Activated T-cell treated with anti-CD3 and anti-CD28 coated beads, Interleukin-2, amount 50 U/mL, for 4 hours (primary cell): ENCODE measurements at regions not wholly inside any gene's neighbourhood (a gene's known extent, or its start where the extent isn't known, plus 50 kb on each side); places are given as distances from the start of the nearest gene placed in this dataset.
"Not testable (repeated sequence)": the region's sequence is repeated elsewhere in the genome, so short reads cannot be mapped to it uniquely, and the experiment has no call there.

ENCODE experiments used
- ATAC-seq, 2 donors: fragments of 200-7000 bp; cut with Tn5 transposase; one replicate each; pipeline ENCODE4 v1.10.0; 2021
- DNase-seq: peaks from one replicate; pipeline ENCODE4 v3.0.0-alpha.2; 2020
- H3K27me3 Mint-ChIP-seq: one replicate; pipeline ENCODE4 v1.8.0; 2021; ENCODE audit warnings: low read depth, mixed read lengths
- H3K36me3 Mint-ChIP-seq: one replicate; pipeline ENCODE4 v1.8.0; 2022; ENCODE audit warnings: mixed read lengths; ENCODE audit not compliant: insufficient read depth
- H3K4me1 Mint-ChIP-seq: one replicate; pipeline ENCODE4 v1.8.0; 2021; ENCODE audit warnings: low read depth, mixed read lengths
- H3K4me3 Mint-ChIP-seq: one replicate; pipeline ENCODE4 v1.8.0; 2021; ENCODE audit warnings: mild to moderate bottlenecking, moderate library complexity, mixed read lengths
- H3K9me3 Mint-ChIP-seq: one replicate; pipeline ENCODE4 v1.8.0; 2021; ENCODE audit warnings: mixed read lengths

GRCh38 chr12:126974779-126975178, 1292.2 kb upstream of the TMEM132C start:
- no peaks in the 10 kb centered on the region for H3K9me3 Mint-ChIP-seq

GRCh38 chr12:126976579-126976978, 1290.4 kb upstream of the TMEM132C start:
- Mint-ChIP-seq H3K4me1 (no peaks in the 10 kb centered on the region), H3K36me3 (no peaks in the 10 kb centered on the region), H3K27me3 (peaks cover 3% of the 10 kb centered on the region), H3K9me3 (no peaks in the 10 kb centered on the region), H3K4me3 (no peak overlapping the region)
- ATAC-seq (no peak), DNase-seq (no peak)

More at GRCh38 chr12:126974779-126975178, 1292.2 kb upstream of the TMEM132C start:
- DNase-seq (no peak), ATAC-seq (no peak)
- Mint-ChIP-seq H3K4me3 (no peak overlapping the region), H3K4me1 (no peaks in the 10 kb centered on the region), H3K36me3 (no peaks in the 10 kb centered on the region), H3K27me3 (peaks cover 4% of the 10 kb centered on the region)

DNA sequence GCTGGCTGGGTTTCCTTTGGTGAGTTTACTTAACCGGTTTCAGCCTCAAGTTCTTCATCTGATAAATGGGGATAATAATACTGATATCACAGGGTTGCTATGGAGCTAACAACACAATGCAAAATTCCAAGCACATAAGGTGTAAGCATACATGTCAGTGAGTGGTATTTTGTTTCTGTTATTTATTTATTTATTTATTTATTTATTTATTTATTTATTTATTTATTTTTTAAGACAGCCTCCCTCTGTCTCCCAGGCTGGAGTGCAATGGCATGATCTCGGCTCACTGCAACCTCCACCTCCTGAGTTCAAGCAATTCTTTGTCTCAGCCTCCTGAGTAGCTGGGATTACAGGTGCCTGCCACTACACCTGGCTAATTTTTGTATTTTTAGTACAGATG, 1287.4 kb upstream of the TMEM132C start:
- not testable (repeated sequence) for H3K9me3 Mint-ChIP-seq, H3K27me3 Mint-ChIP-seq, H3K4me3 Mint-ChIP-seq, ATAC-seq, DNase-seq, H3K36me3 Mint-ChIP-seq, H3K4me1 Mint-ChIP-seq

DNA sequence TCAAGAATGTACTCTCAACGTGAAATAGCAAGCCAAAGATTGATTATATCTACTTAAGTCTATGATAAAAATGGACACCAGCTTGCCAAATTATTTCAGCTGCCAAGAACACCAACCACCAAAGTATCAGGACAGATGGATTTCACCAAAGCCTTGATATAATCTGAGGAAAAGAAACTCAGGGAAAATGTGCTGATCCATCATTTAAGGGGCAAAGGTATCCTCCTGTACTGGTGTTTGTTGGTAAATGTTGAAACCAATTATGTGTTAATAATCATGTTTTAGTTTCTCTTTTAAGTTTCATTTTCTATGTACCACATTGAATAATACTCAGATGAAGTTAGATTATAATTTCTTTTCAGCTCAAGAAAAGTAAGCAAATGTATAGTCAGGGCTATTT, 1284.3 kb upstream of the TMEM132C start:
- ATAC-seq (no peak), DNase-seq (no peak)
- Mint-ChIP-seq H3K36me3 (no peaks in the 10 kb centered on the region), H3K4me3 (no peak overlapping the region), H3K27me3 (no peaks in the 10 kb centered on the region), H3K4me1 (no peaks in the 10 kb centered on the region), H3K9me3 (peaks cover 13% of the 10 kb centered on the region)

- not testable (repeated sequence) for H3K27me3 Mint-ChIP-seq, H3K4me3 Mint-ChIP-seq, H3K4me1 Mint-ChIP-seq, ATAC-seq, H3K36me3 Mint-ChIP-seq, DNase-seq
- peaks cover 13% of the 10 kb centered on the region for H3K9me3 Mint-ChIP-seq
These were observed 1283.2 kb upstream of the TMEM132C start for GRCh38 chr12:126983735-126984134.

DNA sequence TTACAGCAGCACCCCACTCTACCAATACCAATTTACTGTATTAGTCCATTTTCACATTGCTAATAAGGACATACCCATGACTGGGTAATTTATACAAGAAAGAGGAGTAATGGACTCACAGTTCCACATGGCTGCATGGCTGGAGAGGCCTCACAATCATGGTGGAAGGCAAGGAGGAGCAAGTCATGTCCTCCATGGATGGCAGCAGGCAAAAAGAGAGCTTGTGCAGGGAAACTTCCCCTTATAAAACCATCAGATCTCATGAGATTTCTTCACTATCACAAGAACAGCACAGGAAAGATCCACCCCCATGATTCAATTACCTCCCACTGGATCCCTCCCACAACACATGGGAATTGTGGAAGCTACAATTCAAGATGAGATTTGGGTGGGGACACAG, 1281.3 kb upstream of the TMEM132C start:
- not testable (repeated sequence) for H3K36me3 Mint-ChIP-seq, H3K4me3 Mint-ChIP-seq, DNase-seq, H3K27me3 Mint-ChIP-seq, H3K4me1 Mint-ChIP-seq, ATAC-seq
- peaks cover 13% of the 10 kb centered on the region for H3K9me3 Mint-ChIP-seq

- Mint-ChIP-seq H3K4me3 (no peak overlapping the region), H3K36me3 (no peaks in the 10 kb centered on the region), H3K27me3 (no peaks in the 10 kb centered on the region), H3K4me1 (no peaks in the 10 kb centered on the region), H3K9me3 (peaks cover 3% of the 10 kb centered on the region)
- ATAC-seq (no peak), DNase-seq (no peak)
These were observed 1277.4 kb upstream of the TMEM132C start for GRCh38 chr12:126989532-126989931.

GRCh38 chr12:126993898-126994297, 1273.1 kb upstream of the TMEM132C start:
- no peak overlapping the region for H3K4me3 Mint-ChIP-seq

DNA sequence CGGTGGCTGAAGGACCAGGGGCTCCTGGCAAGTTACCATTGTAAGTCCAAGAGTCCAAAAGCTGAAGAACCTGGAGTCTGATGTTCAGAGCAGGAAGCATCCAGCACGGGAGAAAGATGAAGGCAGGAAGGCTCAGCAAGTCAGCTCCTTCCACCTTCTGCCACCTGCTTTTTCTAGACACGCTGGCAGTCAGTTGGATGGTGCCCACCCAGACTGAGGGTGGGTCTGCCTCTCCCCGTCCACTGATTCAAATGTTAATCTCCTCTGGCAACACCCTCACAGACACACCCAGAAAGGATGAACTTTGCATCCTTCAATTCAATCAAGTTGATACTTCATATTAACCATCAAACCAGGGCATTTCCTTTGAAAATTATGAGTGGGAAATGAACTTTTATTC, 1272.4 kb upstream of the TMEM132C start:
- Mint-ChIP-seq H3K9me3 (no peaks in the 10 kb centered on the region), H3K27me3 (peaks cover 2% of the 10 kb centered on the region), H3K36me3 (no peaks in the 10 kb centered on the region), H3K4me1 (no peaks in the 10 kb centered on the region), H3K4me3 (no peak overlapping the region)
- ATAC-seq (no peak), DNase-seq (no peak)

More at GRCh38 chr12:126993898-126994297, 1273.1 kb upstream of the TMEM132C start:
- Mint-ChIP-seq H3K36me3 (no peaks in the 10 kb centered on the region), H3K9me3 (no peaks in the 10 kb centered on the region), H3K4me1 (no peaks in the 10 kb centered on the region), H3K27me3 (peaks cover 2% of the 10 kb centered on the region)
- DNase-seq = no peak
- ATAC-seq = no peak

GRCh38 chr12:126998031-126998430, 1268.9 kb upstream of the TMEM132C start:
- Mint-ChIP-seq H3K4me3 (no peak overlapping the region), H3K36me3 (no peaks in the 10 kb centered on the region), H3K4me1 (no peaks in the 10 kb centered on the region), H3K9me3 (no peaks in the 10 kb centered on the region), H3K27me3 (peaks cover 2% of the 10 kb centered on the region)
- ATAC-seq (no peak), DNase-seq (no peak)

DNA sequence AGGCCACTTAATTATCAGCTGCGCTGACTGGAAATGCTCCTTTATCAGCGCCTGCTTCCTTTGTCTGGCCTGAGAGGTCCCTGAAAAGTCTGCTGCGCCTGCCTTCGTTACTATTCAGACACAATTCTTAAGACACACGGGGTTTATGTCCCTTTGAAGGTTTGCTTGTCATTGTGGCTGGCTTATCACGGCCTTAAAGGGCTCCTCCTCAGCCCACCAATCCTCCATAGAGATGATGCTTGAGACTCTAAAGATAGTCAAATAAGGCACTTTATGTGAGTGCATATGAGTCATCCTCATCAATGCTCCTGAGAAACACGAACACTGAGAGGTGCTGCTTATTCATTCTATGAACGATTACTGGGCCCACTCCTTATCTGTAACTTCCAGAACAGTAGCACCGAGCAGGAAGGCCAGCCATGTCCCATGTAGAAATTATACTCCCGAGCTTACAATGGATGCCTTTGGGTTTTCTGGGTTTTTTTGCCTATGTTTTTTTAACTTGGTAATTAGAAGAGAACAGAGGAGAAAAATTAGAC, 1268.2 kb upstream of the TMEM132C start:
- Mint-ChIP-seq H3K4me1 (no peaks in the 10 kb centered on the region), H3K27me3 (peaks cover 2% of the 10 kb centered on the region), H3K9me3 (no peaks in the 10 kb centered on the region), H3K4me3 (no peak overlapping the region), H3K36me3 (no peaks in the 10 kb centered on the region)
- ATAC-seq (peak in 1 of 2 donors; percentile 57), DNase-seq (no peak)

DNA sequence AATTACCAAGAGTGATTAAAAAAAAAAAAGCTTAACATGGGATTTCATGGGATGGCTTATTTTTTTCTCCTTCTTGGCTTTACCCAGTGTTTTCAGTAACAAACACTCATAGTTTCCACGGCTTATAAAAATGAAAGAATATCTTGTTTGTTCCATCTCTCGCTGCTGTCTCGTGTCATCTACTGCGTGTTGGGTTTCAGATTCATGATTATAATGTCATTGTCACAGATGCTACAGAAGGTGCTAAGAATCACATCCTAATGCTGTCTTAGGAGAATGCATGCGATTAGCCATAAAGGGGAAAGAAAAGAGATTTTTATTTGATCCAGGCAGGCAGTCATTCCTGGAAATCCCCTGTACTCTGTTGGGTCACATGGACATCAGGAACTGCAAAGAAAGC, 1267.6 kb upstream of the TMEM132C start:
- Mint-ChIP-seq H3K4me3 (no peak overlapping the region), H3K36me3 (no peaks in the 10 kb centered on the region), H3K27me3 (peaks cover 2% of the 10 kb centered on the region), H3K4me1 (no peaks in the 10 kb centered on the region), H3K9me3 (no peaks in the 10 kb centered on the region)
- DNase-seq (no peak), ATAC-seq (no peak)

GRCh38 chr12:127005406-127005805, 1261.6 kb upstream of the TMEM132C start:
- no peak for DNase-seq
- no peak overlapping the region for H3K4me3 Mint-ChIP-seq
- no peaks in the 10 kb centered on the region for H3K36me3 Mint-ChIP-seq
- H3K4me1 Mint-ChIP-seq = no peaks in the 10 kb centered on the region
- ATAC-seq = no peak
- H3K27me3 Mint-ChIP-seq = no peaks in the 10 kb centered on the region
- peaks cover 4% of the 10 kb centered on the region for H3K9me3 Mint-ChIP-seq

DNA sequence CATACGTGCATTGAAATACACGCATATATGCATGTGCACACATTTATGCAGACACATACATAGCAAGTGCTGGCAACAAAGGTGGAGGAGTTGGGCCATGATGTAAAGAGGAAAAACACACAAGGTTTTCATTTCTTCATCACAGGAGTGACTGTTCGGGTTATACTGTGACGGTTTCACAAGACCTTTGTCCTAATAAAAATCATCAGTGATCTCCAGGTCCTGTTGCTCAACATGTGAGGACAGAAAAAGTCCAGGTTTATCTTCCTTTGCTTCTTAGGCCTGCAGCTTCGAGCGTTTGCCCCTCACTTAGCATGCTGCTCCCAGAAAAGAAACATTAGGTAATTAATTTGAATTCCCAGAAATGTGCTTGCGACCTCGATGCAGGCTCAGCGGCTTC, 1260.0 kb upstream of the TMEM132C start:
- Mint-ChIP-seq H3K4me1 (no peaks in the 10 kb centered on the region), H3K36me3 (no peaks in the 10 kb centered on the region), H3K4me3 (no peak overlapping the region), H3K27me3 (peaks cover under 1% of the 10 kb centered on the region), H3K9me3 (peaks cover 4% of the 10 kb centered on the region)
- ATAC-seq (no peak), DNase-seq (no peak)

GRCh38 chr12:127008755-127009403, 1258.1 kb upstream of the TMEM132C start:
- H3K4me1 Mint-ChIP-seq = no peaks in the 10 kb centered on the region
- H3K4me3 Mint-ChIP-seq = no peak overlapping the region
- ATAC-seq = no peak
- H3K27me3 Mint-ChIP-seq = peaks cover 5% of the 10 kb centered on the region
- DNase-seq = no peak
- no peaks in the 10 kb centered on the region for H3K36me3 Mint-ChIP-seq
- peaks cover 4% of the 10 kb centered on the region for H3K9me3 Mint-ChIP-seq
